ENCODE measurements at regions not wholly inside any gene's neighbourhood (a gene's known extent, or its start where the extent isn't known, plus 50 kb on each side); places are given as distances from the start of the nearest gene placed in this dataset.

DNA sequence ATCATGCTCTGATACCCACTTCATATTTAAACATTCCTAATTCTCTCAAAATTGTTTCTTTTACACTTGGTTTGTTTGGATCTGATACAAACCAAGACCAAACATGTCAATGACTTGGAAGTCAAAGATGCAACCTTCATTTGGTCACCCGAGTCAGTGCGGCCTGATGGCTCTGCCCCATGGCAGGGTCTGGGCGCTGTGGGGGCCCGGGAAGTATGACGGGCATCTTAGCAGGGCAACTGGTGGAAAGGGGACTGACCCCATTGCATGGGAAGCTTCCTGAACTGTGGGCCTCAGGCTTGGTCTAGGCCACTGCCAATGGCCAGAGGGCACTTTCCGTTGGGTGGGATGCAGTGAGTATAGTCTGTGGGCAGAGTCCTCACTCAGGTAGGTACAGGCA, 178.0 kb downstream of the KATNIP start:
- DNase-seq (ENCODE audit: low read depth, low spot score), result no peak

DNA sequence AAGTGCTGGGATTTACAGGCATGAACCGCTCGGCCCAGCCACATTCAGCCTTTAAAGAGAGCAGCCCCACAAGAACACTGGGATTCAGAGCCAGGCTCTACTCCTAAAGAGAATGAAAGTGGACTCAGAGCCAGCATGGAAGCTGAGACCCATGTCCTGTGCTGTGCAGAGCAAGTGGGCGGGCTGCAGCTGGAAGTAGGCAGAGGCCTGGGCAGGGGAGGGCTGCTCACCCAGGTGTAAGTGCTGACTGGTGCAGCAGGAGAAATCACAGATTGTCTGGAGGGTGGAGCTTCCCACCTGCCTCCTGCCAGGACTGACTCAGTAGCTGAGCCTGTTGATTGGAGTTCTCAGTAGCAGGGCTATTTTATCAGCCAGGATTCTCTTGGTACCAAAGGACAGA, 178.7 kb downstream of the KATNIP start:
- DNase-seq (ENCODE audit: low read depth, low spot score), result no peak
- no peak overlapping the region for H3K4me3 ChIP-seq (ENCODE audit: low read length)

More for the DNA sequence above, 178.0 kb downstream of the KATNIP start:
- no peak overlapping the region for H3K4me3 ChIP-seq (ENCODE audit: low read length)

DNA sequence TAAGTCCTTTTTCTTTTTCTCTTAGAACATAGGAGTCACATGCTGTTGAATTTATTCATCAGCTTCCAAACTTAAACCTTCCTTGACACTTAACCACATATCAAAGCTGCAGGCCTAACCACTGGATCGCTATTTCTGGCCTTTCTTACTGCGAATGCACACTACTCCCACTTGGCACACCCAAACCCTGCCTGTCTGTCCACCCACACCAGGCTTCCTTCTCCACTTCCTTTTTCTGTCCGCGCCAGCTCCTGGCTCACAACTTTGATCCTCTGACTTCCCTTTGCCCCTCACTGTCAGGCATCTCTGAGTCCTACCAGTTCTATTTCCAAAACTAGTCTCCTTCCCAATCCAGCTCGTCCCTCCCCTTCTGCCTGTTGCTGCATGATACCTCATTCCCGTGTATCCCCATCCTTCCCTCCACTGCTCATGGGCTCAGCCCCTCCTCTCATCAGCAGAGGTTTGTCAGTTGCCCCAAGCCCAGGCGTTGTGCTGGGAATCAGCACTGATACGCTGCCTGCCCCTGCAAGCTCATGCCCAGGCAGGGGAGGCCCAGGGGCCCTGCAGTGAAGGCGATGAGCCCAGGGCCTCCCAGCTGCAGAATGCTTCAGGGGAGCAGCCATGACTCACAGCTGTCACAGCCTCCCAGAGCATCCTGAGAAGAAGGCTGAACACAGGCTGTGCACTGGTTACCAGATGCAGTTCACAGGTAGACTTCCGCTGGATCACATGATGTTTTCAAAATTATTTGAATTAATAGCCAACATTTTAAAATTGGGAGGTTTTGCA, 179.8 kb downstream of the KATNIP start:
- DNase-seq (ENCODE audit: low read depth, low spot score), result no peak
- no peak overlapping the region for H3K4me3 ChIP-seq (ENCODE audit: low read length)

DNA sequence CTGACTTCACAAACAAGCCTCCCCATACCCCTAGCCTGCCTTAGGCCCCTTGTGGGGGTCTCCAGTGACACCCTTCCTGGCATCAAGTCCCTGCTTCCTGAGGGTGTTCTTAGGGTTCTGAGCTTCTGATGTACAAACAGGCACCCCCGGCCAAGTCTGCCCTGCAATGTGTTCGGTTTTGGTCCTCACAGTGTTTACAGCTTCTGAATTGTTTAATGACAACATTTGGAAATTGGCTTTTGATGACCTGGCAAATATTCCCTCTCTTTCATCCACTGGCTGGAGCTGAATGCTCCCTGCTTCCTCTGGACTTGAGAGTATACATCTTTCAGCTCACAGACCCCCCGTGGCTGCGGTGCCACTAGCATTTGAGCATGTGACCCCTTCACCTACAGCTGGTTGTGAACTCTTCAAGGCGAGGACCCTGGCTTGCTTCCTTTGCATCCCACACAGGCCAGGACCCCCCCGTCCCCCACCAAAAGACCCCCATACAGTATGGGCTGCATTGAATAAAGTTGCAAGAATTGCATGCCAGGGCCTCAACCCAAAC, 180.8 kb downstream of the KATNIP start:
- H3K4me3 ChIP-seq (ENCODE audit: low read length), result no peak overlapping the region
- DNase-seq (ENCODE audit: low read depth, low spot score), result no peak

DNA sequence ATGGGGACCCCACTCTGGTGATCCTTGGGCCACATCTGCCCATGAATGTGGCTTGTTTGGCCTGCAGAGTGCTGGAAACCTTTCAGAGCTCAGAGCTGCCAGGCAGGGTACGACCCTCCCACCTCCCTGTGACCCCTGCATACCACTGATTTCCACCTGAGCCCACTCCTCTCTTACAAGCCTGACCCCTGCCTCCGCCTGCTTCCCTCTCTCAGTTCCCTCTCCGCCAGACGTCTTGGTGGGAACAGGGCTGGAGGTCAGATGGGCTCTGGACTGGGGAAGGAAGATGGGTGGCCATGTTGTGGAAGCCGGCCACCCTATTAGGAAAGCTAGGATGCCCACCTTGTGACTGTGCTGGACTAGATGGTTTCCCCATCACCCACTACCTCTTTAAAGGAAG, 185.1 kb downstream of the KATNIP start:
- H3K4me3 ChIP-seq (ENCODE audit: low read length), result no peak overlapping the region
- DNase-seq (ENCODE audit: low read depth, low spot score), result no peak

DNA sequence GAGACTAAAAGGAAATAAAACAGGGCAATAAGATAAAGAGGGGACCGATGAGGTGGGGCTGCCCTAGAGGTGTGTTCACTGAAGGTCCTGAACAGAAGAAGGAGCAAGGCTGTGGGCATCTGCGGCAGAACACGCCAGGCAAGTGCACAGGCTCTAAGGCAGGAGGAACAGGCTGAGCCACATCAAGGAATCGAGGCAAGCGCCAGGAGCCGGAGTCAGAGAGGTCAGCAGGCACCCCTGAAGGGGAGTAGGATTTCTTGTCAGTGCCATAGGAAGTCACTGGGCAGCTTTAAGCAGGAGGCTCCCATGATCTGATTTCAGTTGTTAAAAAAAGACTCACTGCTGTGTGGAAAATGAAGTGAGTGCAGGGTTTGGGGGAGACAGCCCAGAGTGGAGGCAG, 186.5 kb downstream of the KATNIP start:
- no peak overlapping the region for H3K4me3 ChIP-seq (ENCODE audit: low read length)

DNA sequence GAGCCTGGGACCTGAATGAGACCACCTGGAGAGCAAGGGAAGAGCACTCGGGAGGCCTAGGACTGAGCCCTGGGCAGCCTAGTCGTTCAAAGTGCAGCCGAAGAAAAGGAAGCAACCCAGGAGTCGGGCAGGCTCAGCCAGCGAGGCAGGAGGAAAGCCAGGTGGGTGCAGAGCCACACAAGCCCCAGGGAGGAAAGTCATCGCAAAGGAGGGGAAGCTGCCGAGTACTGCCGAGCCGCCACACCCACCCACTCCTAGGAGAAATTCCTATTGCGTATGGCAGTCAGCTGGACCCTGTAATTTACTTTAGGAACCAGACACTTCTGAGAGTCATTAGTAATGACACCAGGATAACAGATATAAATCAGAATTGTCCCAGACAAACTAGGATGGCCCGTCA, 187.6 kb downstream of the KATNIP start:
- no peak overlapping the region for H3K4me3 ChIP-seq (ENCODE audit: low read length)
- no peak for DNase-seq (ENCODE audit: low read depth, low spot score)

More for the DNA sequence above, 186.5 kb downstream of the KATNIP start:
- no peak for DNase-seq (ENCODE audit: low read depth, low spot score)

Measured in Jurkat, Clone E6-1 (cell line).